Keratinocyte (primary cell): ENCODE measurements at regions not wholly inside any gene's neighbourhood (a gene's known extent, or its start where the extent isn't known, plus 50 kb on each side); places are given as distances from the start of the nearest gene placed in this dataset.

Source experiments
- CTCF ChIP-seq, 3 experiments: IDR thresholded peaks in 1 of 3; conservative IDR thresholded peaks in 1 of 3; optimal IDR thresholded peaks in 1 of 3; 2 replicates in 2 of 3; 3 replicates in 1 of 3; pipeline versions ENCODE3 to v1.5.1; 2011; ENCODE audit warnings: low read length in 3 of 3, mild to moderate bottlenecking in 3 of 3, moderate library complexity in 2 of 3, control low read depth in 1 of 3, inconsistent platforms in 1 of 3; ENCODE audit not compliant: insufficient read depth in 2 of 3; ENCODE audit errors: extremely low read depth in 1 of 3
- EZH2 ChIP-seq: IDR thresholded peaks from one replicate; pipeline ENCODE4 v1.6.1; 2012; ENCODE audit warnings: inconsistent platforms, mild to moderate bottlenecking, low read length, moderate library complexity

- TF ChIP-seq CTCF (optimal IDR thresholded peaks at IDR 0.05 in 1 of 3, IDR thresholded peaks at IDR 0.05 in 1 of 3, conservative IDR thresholded peaks at IDR 0.05 in 1 of 3; ENCODE audit: extremely low read depth in 1 of 3, insufficient read depth in 2 of 3, low read length in 3 of 3) (no peak), EZH2 (no peak)
Observed at GRCh38 chr7:153522261-153522660, 529.9 kb upstream of the DPP6 start.
